GM10248 (cell line): ENCODE measurements at regions not wholly inside any gene's neighbourhood (a gene's known extent, or its start where the extent isn't known, plus 50 kb on each side); places are given as distances from the start of the nearest gene placed in this dataset.

Source experiments
- CTCF ChIA-PET: fragments of 300-600 bp; sonication (Branson Sonifier 250); formaldehyde crosslinking; extraction: SDS; loops from one replicate; lab custom pipeline; 2021; ENCODE audit warnings: antibody characterized with exemption; lab: Yijun Ruan, JAX
- POLR2A ChIA-PET: fragments of 350-650 bp; sonication (Branson Sonifier 250); formaldehyde crosslinking; extraction: SDS; loops from one replicate; lab custom pipeline; 2020; ENCODE audit warnings: antibody characterized with exemption; lab: Yijun Ruan, JAX
- DNase-seq: peaks from one replicate; pipeline ENCODE4 v3.0.0; 2012; ENCODE audit errors: extremely low spot score
- CTCF ChIP-seq: IDR thresholded peaks from 2 replicates; pipeline ENCODE4 v1.5.1; 2012; ENCODE audit warnings: mild to moderate bottlenecking, low read depth; ENCODE audit errors: extremely low read depth, missing control alignments, control extremely low read depth

DNA sequence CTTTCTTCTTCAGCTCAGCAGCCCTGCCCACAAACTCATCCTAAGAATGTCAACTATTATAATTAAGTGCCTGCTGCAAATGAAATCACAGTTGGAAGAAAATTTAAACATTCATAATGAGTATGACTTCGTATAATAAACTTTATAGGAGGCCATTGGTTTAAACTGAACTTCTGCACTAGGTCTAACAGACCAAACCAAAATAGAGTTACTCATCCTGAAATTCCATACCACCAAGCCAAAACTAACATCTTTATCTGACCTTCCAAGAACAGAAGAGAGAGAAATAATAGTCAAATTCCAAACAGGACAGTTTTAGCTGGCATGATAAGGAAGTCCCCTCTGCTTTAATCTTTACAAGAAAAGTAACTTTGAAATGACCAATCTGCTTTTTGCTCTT is 472.4 kb upstream of the PRMT6 start:
- TF ChIP-seq CTCF: no peak
- no peak for DNase-seq
- CTCF ChIA-PET: no interaction called here
- POLR2A ChIA-PET: no interaction called here

DNA sequence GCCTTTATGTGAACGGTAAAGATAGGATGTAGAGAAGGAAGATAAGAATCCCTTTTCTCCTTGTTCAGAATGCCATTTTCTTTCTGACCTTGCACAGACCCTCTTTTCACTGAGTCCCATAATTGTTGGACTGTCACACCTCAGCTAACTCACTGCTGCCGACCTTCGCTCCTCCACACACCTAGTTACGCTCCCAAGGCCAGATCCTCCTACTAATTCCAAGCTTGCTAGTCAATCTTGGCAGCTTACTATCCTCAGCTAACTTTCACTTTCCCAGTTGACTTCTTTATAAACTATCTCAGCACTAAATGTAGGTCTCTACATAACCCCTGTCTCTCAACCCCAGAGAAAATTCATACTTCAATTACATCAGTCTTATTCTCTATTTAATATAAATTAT is 471.8 kb upstream of the PRMT6 start:
- DNase-seq: no peak
- POLR2A ChIA-PET: no interaction called here
- CTCF ChIA-PET: no interaction called here
- TF ChIP-seq CTCF: no peak

DNA sequence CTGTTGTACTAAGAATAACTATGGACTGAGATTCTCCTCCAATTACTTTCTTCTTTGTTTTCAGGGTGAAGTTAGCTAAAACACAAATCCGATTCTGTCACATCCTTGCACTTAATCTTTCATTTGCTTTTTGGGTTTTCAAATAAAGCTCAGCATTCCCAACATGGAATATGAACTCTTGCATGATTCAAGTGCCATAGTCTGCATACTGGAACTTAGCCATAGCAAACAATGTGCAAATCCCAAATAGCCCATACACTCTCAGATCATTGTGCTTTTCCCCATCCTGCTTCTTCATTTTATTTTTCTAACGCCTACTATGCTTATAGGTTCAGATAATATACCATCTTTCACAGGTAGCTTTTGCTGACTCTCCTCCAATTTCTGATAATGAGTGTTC is 455.8 kb upstream of the PRMT6 start:
- CTCF ChIA-PET: interaction anchor here (0.7 kb wide), 1 partner anchor 10 kb away, joined by 4 read pairs; no protein-coding TSS in a partner anchor

DNA sequence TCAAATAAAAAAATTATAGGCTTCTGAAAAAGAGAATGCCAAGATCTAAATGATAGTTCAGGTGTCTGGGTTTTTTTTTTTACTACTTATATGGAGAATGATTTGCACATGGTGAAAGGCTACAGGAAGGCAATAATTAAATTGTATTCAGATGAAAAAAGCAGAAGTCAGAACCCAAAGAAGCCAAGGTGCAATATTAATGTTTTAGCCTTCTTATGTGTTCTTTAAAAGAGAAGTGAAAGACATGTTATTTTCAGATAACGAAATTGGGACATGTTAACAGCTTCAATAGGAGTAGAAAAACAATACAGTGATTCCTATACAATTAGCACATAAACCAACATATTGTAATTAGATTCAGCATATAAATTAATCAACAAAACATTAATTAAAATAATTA is 452.9 kb upstream of the PRMT6 start:
- ChIA-PET POLR2A (no interaction called here), CTCF (no interaction called here)
- no peak for DNase-seq
- no peak for TF ChIP-seq CTCF

More for the DNA sequence above, 455.8 kb upstream of the PRMT6 start:
- POLR2A ChIA-PET: no interaction called here
- TF ChIP-seq CTCF: no peak
- no peak for DNase-seq

DNA sequence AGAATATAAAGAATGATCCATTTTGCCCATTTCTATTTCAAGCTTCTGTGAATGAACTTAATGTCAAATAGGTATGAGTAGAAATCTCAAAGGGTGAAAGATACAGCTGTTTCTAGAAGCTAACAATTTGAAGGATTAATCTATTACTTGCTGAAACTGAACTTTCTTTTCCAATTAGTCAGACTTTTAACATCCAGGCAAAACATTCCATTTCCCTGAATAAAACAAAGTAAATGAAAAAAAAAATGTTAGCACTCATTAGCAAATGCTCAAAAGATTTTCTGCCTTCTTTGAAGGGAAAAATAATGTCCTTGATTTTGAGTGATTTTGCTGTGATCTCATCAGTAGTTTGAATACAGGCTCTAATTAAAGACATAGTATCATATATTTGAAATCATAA is 447.6 kb upstream of the PRMT6 start:
- TF ChIP-seq CTCF: no peak
- no peak for DNase-seq
- CTCF ChIA-PET: interaction anchor here (1.4 to 1.6 kb wide), 2 partner anchors 8 to 28 kb away, joined by 3 read pairs; no protein-coding TSS in a partner anchor
- POLR2A ChIA-PET: no interaction called here

- no peak for TF ChIP-seq CTCF
- ChIA-PET POLR2A (no interaction called here), CTCF (no interaction called here)
- no peak for DNase-seq
Observed at GRCh38 chr1:106613068-106613467, 443.4 kb upstream of the PRMT6 start.

GRCh38 chr1:106613861-106614260 is 442.6 kb upstream of the PRMT6 start:
- CTCF ChIA-PET: no interaction called here
- TF ChIP-seq CTCF: no peak
- POLR2A ChIA-PET: no interaction called here
- DNase-seq: no peak
